Gastrocnemius medialis (tissue), 4 donors: ENCODE measurements at regions not wholly inside any gene's neighbourhood (a gene's known extent, or its start where the extent isn't known, plus 50 kb on each side); places are given as distances from the start of the nearest gene placed in this dataset.
"Not testable (repeated sequence)": the region's sequence is repeated elsewhere in the genome, so short reads cannot be mapped to it uniquely, and the experiment has no call there.

Experiments used
- ATAC-seq, 2 donors: fragments of 150-250 bp; one replicate each; pipeline ENCODE4 v1.9.1; 2016
- DNase-seq, 2 donors: peaks; one replicate each; pipeline ENCODE4 v3.0.0-alpha.2; 2019
- H3K27ac ChIP-seq, 4 donors: fragments of 200-600 bp; sonication (generic); 1 replicate in 1 of 4; 2 replicates in 3 of 4; pipeline ENCODE4 v1.5.1; 2016 to 2018; ENCODE audit warnings: mild to moderate bottlenecking in 2 of 4, moderate library complexity in 1 of 4
- H3K27me3 ChIP-seq, 3 donors: fragments of 200-600 bp; sonication (generic) in 2 of 3; 1 replicate in 1 of 3; 2 replicates in 2 of 3; pipeline versions ENCODE4 v1.5.1 to v1.6.0; 2016 to 2019; ENCODE audit warnings: mild to moderate bottlenecking in 1 of 3, moderate library complexity in 1 of 3
- H3K36me3 ChIP-seq, 2 donors: fragments of 200-600 bp; sonication (generic) in 1 of 2; one replicate each; pipeline ENCODE4 v1.5.1; 2017 to 2018
- H3K4me1 ChIP-seq, 2 donors: fragments of 200-600 bp; sonication (generic) in 1 of 2; one replicate each; pipeline ENCODE4 v1.5.1; 2016 to 2017; ENCODE audit warnings: mild to moderate bottlenecking in 2 of 2
- H3K4me3 ChIP-seq, 4 donors: fragments of 200-600 bp; sonication (generic) in 3 of 4; 1 replicate in 1 of 4; 2 replicates in 3 of 4; pipeline ENCODE4 v1.5.1; 2016 to 2019; ENCODE audit warnings: mild to moderate bottlenecking in 2 of 4
- H3K9me3 ChIP-seq, 3 donors: fragments of 200-600 bp; sonication (generic) in 2 of 3; 1 replicate in 1 of 3; 2 replicates in 2 of 3; pipeline ENCODE4 v1.5.1; 2016 to 2019
- POLR2A ChIP-seq, 2 donors: fragments of 450-650 bp; IDR thresholded peaks; one replicate each; pipeline ENCODE4 v1.6.1; 2017; ENCODE audit warnings: antibody characterized with exemption in 2 of 2, mild to moderate bottlenecking in 2 of 2, moderate library complexity in 2 of 2
- in situ Hi-C, 4 donors: fragments of 200-750 bp; cut with MboI; loops; one replicate each; pipeline versions ENCODE4 v1.15.0 to v1.8.0; 2017; ENCODE audit warnings: low sequenced_read_pairs in 4 of 4
- intact Hi-C: fragments of 100-400 bp; cut with DNase I; formaldehyde crosslinking; loops from one replicate; pipeline ENCODE4 v1.15.1; 2023; ENCODE audit warnings: low total_unique reads
- TF ChIP-seq, protein P1 (sequence below), 5 experiments: fragments of 450-650 bp in 3 of 5; fragments of 200-600 bp in 2 of 5; sonication (generic) in 2 of 5; IDR thresholded peaks in 4 of 5; conservative IDR thresholded peaks in 1 of 5; 1 replicate in 4 of 5; 2 replicates in 1 of 5; pipeline ENCODE4 v1.5.1; 2016 to 2019; ENCODE audit warnings: antibody characterized with exemption in 5 of 5, mild to moderate bottlenecking in 3 of 5, moderate library complexity in 3 of 5

DNA sequence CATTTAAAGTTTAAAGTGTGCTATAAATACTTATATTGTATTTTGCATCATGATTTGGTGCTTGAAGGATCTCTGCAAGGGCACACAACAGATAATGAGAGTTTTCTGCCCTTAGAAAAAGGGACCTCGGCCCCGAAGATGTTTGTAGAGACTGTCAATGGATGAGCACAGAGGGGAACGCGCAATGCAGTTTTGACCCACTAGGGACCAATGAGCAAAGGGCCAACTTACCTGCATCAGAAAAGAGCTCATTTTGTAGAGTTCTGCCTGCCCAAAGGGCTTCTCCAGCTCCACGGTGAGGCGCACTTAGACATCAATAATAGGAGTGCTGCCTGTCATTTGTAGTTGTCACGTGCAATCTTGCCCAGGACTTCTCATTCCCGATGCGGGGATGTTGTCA is 91.1 kb downstream of the BUB3 start:
- no peak for TF ChIP-seq POLR2A (IDR thresholded peaks at IDR 0.05)
- TF ChIP-seq, protein P1, sequence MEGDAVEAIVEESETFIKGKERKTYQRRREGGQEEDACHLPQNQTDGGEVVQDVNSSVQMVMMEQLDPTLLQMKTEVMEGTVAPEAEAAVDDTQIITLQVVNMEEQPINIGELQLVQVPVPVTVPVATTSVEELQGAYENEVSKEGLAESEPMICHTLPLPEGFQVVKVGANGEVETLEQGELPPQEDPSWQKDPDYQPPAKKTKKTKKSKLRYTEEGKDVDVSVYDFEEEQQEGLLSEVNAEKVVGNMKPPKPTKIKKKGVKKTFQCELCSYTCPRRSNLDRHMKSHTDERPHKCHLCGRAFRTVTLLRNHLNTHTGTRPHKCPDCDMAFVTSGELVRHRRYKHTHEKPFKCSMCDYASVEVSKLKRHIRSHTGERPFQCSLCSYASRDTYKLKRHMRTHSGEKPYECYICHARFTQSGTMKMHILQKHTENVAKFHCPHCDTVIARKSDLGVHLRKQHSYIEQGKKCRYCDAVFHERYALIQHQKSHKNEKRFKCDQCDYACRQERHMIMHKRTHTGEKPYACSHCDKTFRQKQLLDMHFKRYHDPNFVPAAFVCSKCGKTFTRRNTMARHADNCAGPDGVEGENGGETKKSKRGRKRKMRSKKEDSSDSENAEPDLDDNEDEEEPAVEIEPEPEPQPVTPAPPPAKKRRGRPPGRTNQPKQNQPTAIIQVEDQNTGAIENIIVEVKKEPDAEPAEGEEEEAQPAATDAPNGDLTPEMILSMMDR (IDR thresholded peaks at IDR 0.05 in 4 of 5, conservative IDR thresholded peaks at IDR 0.05 in 1 of 5): no peak
- DNase-seq (no peak), ATAC-seq (no peak)
- Histone ChIP-seq H3K4me1 (no peaks in the 10 kb centered on the region), H3K36me3 (no peaks in the 10 kb centered on the region), H3K27ac (no peak overlapping the region), H3K27me3 (no peaks in the 10 kb centered on the region), H3K9me3 (no peaks in the 10 kb centered on the region), H3K4me3 (no peak overlapping the region)
- intact Hi-C loops (no loop called here), in situ Hi-C loops (no loop called here)

DNA sequence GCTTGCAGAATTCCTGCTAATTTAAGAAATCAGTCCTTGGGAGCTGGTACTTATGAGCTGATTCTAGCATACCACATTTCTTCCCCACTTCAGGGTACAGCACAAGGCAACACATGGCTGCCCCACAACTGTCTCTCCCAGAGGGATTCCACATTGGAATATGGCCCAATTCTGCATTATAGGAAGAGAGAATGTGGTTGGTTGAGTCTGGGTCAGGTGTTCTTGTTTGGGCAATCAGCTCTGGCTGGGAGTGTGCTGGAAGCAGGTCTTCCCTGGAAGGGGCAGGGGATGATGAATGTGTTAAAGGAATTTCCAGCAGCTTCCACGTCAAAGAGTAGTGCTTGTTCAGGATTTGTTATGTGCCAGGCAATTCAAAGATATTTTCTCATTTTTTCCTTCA is 95.7 kb downstream of the BUB3 start:
- TF ChIP-seq, protein P1 (IDR thresholded peaks at IDR 0.05 in 4 of 5, conservative IDR thresholded peaks at IDR 0.05 in 1 of 5): no peak
- TF ChIP-seq POLR2A (IDR thresholded peaks at IDR 0.05): no peak
- in situ Hi-C loops (no loop called here), intact Hi-C loops (no loop called here)
- Histone ChIP-seq H3K27me3 (no peaks in the 10 kb centered on the region), H3K4me1 (no peaks in the 10 kb centered on the region), H3K27ac (no peak overlapping the region), H3K9me3 (no peaks in the 10 kb centered on the region), H3K4me3 (no peak overlapping the region), H3K36me3 (no peaks in the 10 kb centered on the region)
- no peak for DNase-seq
- ATAC-seq: no peak

DNA sequence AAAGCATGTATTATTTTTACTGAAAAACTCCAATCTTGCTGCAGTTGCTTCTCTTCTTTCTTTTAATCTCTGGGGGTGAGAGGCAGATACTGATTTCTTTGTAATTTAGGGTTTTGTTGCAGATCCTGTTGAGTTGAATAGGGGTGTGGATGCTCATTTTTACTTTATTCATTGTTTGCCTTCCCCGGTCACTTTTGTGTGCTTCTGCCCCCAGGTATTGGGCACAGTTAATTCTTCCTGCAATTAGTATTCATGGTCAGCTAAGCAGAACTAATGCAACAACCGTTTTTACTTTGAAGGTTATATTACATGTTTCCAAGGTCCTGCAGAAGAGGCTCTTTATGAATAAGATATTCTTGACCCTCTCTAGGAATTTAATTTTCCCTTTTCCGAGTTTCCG is 96.4 kb downstream of the BUB3 start:
- intact Hi-C loops: no loop called here
- Histone ChIP-seq H3K27ac (no peak overlapping the region), H3K4me3 (no peak overlapping the region), H3K4me1 (no peaks in the 10 kb centered on the region), H3K27me3 (no peaks in the 10 kb centered on the region), H3K36me3 (no peaks in the 10 kb centered on the region), H3K9me3 (no peaks in the 10 kb centered on the region)
- no peak for DNase-seq
- in situ Hi-C loops: no loop called here
- no peak for ATAC-seq
- no peak for TF ChIP-seq POLR2A (IDR thresholded peaks at IDR 0.05)
- TF ChIP-seq, protein P1 (IDR thresholded peaks at IDR 0.05 in 4 of 5, conservative IDR thresholded peaks at IDR 0.05 in 1 of 5): no peak

DNA sequence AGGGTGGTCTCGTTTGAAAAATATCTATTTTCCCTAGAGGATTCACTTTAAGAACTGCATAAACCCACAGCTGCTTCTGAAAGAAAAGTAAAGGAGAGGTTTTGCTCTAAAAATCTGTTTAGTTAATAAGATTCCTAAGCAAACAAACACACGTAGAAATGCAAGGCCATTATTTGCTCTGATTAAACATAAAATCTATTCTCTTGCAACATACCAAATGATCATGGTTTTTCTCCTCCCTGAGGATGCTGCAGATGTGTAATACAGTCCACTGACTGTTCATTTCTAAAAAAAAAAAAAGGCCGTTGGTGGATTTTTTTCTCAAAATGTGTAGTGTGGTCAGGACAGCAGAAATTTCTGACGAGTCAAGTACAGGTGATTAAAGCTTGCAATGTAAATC is 98.6 kb downstream of the BUB3 start:
- Histone ChIP-seq H3K27ac (no peak overlapping the region), H3K4me1 (no peaks in the 10 kb centered on the region), H3K9me3 (no peaks in the 10 kb centered on the region), H3K36me3 (no peaks in the 10 kb centered on the region), H3K4me3 (no peak overlapping the region), H3K27me3 (no peaks in the 10 kb centered on the region)
- no peak for DNase-seq
- in situ Hi-C loops: no loop called here
- no peak for ATAC-seq
- intact Hi-C loops: no loop called here
- TF ChIP-seq, protein P1 (IDR thresholded peaks at IDR 0.05 in 4 of 5, conservative IDR thresholded peaks at IDR 0.05 in 1 of 5): no peak
- no peak for TF ChIP-seq POLR2A (IDR thresholded peaks at IDR 0.05)

DNA sequence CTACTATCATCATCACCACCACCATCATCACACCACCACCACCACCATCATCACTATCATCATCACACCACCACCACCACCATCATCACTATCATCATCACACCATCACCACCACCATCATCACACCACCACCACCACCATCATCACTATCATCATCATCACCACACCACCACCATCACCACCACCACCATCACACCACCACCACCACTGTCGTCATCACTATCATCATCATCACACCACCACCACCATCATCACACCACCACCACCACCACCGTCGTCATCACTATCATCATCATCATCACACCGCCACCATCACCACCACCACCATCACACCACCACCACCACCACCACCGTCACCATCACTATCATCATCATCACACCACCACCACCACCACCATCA is 100.1 kb downstream of the BUB3 start:
- in situ Hi-C loops, intact Hi-C loops: not testable (repeated sequence)

More for the DNA sequence above, 100.1 kb downstream of the BUB3 start:
- H3K4me1 ChIP-seq, H3K27me3 ChIP-seq, H3K36me3 ChIP-seq, H3K4me3 ChIP-seq, DNase-seq, ATAC-seq, H3K27ac ChIP-seq, H3K9me3 ChIP-seq: not testable (repeated sequence)
